HS-5 (cell line): ENCODE measurements at regions not wholly inside any gene's neighbourhood (a gene's known extent, or its start where the extent isn't known, plus 50 kb on each side); places are given as distances from the start of the nearest gene placed in this dataset.
"Not testable (repeated sequence)": the region's sequence is repeated elsewhere in the genome, so short reads cannot be mapped to it uniquely, and the experiment has no call there.

Source experiments
- DNase-seq: peaks from one replicate; pipeline ENCODE4 v3.0.0-alpha.2; 2012; ENCODE audit warnings: low read depth

DNA sequence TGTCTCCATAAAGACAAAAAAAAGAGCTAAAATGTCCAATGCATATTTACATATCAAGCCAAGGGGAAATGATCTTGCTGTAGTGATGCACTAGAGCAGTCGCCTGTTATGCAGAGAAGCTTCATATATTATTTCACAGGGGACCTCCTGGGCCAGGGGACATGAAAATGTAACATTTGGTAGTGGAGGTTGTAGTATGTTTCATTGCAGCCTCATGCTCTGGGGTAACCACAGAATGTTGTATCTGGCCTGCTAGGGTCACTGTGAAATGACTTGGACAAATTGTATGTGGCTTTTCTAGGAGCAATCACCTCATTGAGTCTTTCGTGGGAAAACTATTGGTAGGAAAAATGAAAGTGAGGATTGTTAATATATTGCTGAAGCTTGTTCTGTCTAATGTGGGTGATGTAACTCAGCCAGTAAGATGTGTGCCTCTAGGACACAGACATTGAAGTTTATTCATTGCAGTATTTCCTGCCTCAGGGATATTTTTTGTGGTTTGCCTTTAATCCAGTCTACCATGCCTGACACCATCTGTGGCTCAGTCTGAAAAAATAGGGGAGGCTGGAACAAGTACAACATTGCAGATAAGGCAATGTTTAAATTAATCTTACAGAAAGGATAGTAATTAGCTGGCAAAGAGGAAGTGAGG is 430.8 kb upstream of the TNC start:
- no peak for DNase-seq

DNA sequence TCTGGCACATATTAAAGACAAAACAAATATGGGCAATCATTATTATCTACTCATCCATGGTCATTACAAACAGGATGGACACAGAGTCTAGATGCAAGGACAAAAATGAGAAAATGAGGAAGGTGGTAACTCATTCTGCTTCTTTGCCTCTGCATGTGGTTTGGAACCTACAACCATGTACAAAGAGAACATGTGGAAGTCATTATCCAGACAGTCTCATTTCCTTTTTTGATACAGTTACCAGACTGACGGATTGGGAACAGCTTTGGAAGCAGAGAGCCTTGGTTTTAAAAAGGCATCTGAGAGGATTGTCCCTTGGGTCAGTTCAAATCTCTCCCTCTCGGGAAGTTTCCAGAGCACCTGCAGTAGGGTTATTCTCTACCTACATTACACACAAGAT is 433.4 kb upstream of the TNC start:
- peak; percentile 13 for DNase-seq

DNA sequence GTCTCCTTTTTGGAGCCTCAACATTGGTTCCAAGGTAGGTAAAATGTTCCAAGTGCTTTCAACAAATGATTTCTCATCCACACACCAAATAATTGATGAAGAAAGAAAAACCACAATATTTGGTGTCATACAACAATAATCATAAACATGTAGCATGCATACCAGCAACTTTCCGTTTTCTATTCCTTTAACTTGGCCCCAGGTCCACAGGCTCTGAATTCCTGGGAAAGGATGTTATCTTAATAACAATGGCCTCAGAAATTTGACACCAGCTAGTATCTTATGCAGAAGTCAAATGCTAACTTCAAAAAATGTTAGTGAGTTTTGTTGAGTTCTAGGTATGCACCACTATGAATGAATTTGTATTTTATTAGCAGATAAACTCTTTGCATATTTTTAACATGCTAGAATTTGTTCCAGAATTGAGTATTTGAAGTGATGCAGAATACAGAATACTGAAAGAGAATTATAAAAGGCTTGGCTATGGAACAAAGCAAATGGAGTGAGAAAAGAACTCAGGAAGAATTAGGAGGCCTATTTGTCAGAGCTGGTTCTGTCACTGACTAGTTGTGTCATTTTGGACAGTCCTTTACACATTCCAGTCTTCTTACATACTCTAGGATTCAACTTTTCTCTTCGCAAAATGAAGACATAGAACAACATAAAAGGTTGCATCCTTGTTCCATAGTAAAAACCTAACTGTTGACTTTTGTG is 435.3 kb upstream of the TNC start:
- no peak for DNase-seq

DNA sequence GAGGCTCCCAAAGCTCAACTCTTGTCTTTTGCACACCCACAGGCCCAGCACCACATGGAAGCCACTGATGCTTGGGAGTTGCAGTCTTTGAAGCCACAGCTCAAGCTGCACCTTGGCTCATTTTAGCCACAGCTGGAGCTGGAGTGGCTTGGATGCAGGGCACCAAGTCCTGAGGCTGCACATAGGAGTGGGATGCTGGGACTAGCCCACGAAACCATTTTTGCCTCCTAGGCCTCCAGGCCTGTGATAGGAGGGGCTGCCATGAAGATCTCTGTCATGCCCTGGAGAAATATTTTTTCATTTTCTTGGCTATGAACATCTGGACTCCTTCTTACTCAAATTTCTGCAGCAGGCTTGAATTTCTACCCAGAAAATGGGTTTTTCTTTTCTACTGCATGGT is 438.5 kb upstream of the TNC start:
- DNase-seq, result no peak

DNA sequence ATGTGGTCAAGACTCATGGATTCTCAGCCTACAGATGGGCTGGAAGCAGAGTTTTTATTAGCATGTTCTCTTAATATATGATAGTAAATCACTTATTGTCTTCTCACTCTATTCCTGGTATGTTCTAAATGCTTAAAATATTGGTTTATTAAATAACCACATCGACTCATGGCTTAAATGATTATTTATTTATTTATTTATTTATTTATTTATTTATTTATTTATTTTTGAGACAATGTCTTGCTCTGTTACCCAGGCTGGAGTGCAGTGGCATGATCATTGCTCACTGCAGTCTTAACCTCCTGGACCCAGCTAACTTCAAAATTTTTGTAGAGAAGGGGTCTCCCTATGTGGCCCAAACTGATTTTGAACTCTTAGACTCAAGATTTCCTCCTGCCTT is 457.2 kb upstream of the TNC start:
- no peak for DNase-seq

DNA sequence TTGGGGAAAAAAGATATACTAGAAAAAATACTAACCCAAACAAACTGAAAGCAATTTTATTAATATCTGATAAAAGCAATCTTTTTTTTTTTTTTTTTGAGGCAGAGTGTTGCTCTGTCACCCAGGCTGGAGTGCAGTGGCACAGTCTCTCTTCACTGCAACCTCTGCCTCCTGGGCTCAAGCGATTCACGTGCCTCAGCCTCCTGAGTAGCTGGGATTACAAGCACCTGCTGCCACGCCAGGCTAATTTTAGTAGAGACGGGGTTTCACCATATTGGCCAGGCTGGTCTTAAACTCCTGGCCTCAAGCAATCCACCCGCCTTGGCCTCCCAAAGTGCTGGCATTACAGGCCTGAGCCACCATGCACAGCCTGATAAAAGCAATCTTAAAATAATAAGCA is 467.5 kb upstream of the TNC start:
- DNase-seq, result not testable (repeated sequence)

DNA sequence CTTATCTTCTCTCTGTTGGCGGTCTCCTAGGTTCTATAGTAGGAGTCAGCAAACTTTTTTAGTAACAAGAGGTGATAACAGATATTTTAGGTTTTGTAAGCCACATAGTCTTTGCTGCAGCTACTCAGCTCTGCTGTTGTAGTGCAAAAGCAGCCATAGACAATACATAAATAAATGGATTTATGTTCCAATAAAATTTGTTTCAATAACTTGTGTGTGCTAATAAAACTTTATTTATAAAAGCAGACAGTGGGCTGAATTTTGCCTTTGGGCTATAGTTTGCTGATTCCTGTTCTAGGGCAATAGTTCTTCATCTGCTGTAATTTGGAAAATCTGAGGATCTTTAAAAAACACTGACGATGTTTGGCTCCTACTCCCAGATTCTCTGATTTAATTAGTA is 469.4 kb upstream of the TNC start:
- no peak for DNase-seq

DNA sequence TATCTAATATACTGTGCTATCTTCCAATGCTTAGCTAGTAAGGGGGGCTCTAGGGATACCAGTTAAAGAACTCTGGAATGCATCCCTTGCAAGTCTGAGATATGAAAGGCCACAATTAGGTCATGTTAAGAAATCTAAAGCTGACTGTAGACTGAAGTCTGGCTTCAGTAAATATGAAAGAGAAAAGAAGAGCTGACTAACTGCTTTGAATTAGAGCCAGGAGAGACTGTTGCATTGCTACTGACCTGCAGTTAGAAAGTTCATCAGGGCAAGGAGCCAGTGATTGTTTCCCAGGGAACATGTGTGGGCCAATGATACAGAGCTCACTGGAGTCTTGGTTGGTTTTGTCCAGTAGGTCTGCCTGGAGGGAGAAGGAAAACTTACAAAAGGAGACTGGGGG is 472.1 kb upstream of the TNC start:
- peak; percentile 91 for DNase-seq

DNA sequence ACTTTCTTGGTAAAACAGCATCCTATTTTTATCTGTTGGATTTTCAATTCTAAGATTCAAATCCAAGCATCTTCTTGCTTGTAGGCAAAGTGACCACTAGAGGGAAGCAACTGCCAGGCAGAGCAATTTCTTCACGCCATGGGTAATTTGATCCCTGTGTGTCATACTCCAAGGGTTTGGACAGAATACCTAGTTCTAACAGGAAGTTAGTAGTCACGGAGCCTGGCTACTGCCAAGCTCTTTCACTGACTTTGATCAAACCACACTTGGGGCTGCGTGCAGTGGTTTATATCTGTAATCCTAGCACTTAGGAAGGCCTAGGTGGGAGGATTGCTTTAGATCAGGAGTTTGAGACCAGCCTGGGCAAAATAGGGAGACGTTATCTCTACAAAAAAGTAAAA is 473.6 kb upstream of the TNC start:
- peak; percentile 95 for DNase-seq

DNA sequence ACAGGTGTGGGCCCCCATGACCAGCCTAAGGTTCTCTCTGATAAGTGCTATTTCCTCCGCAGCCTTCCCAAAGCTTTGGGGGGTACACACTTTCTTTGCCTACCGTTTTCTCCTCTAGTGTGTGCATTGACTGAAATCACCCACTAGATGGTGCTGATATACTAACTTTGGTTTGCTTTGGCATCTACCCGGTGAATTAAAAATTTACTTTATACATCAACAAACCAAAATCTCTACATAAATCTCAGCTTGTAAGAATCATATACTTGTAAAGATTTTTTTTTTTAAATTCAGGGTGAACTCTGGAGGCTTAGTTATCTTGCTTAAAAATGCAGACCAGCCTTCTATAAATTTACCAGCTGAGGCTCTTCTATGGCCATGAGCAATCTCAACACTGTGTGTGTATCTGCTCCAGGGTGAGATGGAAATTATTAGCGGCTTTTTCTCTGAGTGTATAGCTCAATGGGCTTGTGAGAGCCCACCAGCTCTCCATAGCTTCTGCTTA is 475.7 kb upstream of the TNC start:
- no peak for DNase-seq

DNA sequence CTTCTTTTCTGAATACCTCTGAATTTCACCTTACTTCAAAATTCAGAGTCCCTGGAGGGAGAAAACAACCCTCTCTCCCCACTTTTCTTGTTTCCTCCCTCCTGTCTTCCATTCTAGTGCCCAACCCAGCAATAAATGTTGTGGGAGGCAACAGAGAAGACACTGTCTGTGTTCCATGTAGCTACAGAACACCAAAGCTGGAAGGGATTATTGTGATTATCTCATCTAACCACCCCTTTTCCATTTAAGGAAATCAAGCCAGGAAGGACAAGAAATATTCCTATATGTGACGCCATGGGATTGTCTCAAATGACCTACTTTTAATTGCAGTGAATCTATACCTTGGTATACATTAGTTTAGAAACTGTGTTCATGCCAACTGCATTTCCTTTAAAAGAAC is 476.6 kb upstream of the TNC start:
- no peak for DNase-seq

DNA sequence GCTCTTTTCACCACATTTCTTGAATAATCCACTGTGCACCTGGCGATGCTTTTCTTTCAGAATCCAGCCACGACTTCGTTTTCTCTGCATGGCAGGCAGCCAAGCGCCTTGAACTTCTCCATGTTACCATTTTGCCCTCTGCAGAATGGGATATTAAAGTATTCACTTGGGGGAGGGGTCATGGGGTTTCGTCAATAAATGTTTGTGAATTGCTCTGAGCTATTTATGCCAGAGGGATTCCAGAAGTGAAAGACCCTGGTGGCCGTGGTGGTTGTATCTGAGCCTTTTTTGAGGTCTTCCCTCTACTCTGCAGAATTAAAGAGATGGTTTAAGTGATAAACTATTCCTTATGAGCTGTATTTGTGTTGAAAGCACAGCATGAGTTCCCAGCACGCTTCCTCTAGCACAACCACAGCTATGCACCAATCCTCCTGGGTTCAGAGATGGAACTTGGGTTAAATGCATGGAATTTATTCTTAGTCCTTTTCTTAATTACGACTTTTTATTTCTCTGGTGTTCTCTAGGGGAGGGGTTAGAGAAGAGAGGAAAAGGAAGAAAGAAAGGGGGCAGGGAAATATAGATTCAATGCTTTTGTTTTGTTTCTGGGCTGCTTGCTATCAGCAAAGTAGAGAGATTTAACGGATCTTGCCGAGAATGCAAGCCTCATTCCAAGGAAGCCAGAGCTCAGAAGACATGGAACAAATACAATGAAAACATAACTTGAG is 478.2 kb upstream of the TNC start:
- DNase-seq, result no peak

DNA sequence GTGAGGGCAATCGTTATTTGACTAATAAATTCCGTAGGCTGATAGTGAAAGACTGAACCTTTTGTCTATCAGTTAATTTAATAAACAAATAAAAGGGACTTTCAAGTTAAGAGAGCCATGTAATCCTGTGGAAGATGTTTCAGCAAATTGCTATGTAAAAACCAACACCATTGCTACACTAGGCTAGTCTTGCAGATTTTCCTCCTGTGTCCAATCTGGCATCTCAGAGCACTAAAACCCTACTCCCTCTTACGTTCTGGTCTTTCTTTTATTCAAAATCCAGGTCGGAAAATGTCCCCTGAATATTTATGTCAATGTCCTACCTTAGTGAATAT is 478.8 kb upstream of the TNC start:
- DNase-seq, result no peak

DNA sequence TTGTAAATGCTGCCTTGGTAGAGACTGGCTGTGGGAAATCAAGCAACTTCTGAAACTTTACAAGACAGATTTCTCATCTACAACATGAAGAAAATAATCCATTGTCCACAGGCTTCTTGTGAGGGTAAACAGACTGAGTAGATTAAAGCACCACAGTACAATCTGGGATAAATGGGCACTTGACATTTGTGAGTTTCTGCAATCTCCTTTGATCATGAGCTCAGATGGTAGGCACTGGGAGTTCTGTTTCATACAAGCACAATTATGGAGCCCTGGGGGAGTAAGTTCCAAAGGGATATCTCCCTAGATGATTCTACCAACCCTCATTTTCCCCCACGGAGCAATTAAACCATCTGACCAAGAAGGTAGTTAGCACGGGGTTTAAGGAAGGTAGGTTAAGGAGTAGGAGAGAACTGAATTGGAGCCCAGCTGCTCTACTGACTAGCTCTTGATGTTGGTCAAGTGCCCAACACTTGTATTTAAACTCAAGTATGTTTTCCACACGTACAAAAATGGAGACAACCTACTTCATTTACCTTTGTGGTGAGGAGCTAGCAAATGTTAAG is 479.5 kb upstream of the TNC start:
- no peak for DNase-seq

DNA sequence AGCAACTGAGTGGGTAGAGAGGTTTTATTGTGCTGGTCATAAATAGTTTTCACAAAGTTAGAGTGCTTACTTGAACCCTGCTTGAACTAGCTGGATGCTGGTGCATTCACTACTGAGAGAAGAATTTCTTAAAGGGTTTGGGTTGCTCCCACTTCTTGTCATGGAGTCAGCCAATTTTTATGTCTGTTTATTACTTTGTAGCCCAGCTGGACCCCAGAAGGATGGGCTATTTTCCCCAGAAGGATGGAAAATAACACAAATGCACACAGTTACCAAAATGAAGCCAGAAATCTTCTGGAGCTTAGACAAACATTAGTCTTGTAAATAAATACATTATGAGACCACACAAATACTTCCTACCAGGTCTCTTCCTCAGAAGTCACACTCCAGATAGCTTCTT is 480.8 kb upstream of the TNC start:
- no peak for DNase-seq

DNA sequence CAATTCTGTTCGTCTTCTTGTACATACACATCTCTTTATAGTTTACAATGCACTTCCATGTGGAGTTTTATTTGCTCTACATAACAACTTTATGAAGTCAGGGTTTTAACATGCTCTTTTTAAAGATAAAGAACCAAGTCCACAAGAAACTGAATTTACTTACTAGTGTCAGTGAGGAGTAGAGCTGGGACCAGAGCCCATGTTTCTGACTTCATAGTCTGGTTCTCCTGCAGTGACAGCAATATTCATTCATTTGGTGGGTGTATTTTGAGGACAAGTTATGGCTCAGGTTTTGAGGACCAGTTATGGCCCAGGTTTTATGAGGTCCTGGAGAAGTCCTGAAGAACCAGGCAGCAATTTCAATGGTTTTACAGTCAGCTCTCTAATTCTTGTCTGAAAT is 481.9 kb upstream of the TNC start:
- no peak for DNase-seq

DNA sequence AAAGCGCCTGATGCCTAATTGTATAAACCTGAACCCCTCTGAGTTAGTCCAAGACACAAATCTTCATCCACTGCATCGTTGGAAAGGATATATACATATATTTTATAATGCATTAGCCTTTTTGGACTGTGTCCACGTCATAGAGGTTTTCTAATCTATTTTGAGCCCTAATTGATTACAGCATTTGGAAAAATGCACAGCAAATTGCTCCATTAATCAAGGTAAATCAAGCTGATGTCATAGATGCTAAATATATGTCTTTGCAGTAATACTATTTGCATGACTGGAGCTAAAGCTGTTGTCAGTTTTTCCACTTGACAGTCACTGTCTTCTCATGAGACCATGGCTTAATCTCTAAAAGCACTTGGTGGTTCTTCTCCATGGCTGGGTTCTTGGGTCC is 483.5 kb upstream of the TNC start:
- DNase-seq, result no peak

DNA sequence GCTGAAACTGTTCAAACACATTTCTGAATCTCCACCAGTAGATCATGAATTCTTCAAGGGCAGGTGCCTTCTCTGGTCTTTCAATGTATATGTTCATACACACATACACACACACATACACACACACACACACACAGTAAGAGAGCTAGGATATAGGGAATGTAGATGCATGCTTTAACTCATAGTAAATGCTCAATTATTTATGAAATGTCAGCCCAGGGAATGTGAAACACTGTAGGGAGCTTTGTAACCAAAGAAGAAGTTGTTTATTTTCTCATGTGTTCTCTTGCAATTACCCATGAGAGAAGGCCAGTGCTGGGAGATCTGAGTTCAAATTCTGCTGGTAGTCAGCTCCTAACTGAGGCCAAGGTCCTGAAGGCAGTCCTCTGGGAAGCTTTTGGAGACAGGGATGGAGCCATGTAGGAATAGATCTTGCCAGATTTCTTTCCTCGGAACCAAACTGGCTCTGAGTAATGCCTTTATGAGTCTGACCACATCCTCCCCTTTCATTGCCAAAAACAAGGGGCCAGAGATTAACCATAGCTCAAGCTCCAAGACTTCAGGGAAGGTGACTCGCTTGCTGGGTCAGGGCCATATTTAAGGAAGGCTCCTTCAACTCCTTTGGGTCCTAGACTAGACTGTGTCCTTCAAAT is 487.0 kb upstream of the TNC start:
- DNase-seq, result peak; percentile 94

DNA sequence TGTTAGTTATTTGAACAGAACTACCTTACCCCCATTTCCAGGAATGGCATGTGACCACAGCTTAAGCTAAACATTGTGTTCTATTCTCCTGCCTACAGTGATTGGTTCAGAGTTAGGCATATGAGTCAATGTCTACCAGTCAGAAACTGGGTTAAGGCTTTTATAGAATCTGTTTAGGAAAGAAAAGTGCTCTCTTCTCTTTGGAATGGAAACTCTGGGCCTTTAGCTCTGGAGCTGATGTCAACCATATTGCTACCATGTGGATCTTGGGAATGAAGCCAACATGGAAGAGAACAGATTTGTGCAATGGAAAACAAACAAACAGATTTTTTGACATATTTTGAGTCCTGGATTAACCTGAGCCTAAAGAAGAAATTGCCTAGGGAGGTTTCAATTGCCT is 488.9 kb upstream of the TNC start:
- DNase-seq, result no peak

DNA sequence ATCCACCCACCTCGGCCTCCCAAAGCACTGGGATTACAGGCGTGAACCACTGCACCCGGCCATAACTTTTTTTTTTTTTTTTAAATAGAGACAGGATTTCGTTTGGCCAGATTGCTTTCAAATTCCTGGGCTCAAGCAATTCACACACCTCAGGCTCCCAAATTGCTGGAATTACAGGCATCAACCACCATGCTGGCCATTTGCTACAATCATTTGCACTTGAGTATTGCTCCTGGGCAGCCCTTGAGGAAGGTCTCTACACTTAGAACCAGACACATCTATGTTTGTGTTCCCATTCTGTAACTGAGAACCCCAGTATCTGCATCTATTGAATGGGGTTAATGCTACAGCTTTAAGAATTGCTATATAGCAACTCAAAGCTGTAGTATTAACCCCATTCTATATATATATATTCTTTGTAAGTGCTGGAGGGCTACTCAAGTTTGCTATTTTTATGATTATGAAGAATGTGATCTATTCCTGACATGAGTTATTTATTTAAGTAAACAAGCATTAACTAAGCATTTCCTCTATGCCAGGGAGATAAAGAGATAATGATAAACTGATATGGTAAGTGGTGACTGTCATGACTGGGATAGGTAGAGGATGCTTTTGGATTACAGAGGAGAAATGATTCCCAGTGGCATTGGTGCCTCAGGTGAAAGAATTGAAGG is 496.5 kb upstream of the TNC start:
- no peak for DNase-seq

DNA sequence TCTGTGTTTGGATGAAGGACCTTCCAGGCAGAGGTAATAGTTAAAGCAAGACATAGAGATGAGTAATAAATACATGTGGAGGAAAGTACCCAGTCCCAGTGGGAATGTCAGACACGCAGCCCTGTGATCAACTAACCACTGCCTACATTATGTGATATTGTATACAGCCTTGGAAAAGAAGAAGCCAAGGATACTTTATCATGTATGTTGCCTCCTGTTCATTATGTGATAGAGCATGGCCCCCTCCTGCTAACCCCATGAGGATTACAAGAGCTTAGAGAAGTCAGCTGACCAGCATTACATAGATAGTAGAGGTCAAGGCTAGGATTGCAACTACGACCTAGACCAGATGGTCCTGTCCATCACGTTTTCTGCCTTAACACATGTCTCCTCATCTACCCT is 497.0 kb upstream of the TNC start:
- DNase-seq, result no peak
